SH-SY5Y (cell line): ENCODE measurements at regions not wholly inside any gene's neighbourhood (a gene's known extent, or its start where the extent isn't known, plus 50 kb on each side); places are given as distances from the start of the nearest gene placed in this dataset.

Experiments used
- GATA2 ChIP-seq: IDR thresholded peaks from 2 replicates; pipeline ENCODE4 v1.6.1; 2011; ENCODE audit warnings: mild to moderate bottlenecking, low read depth, low read length
- GATA3 ChIP-seq: IDR thresholded peaks from 2 replicates; pipeline ENCODE4 v1.6.1; 2011; ENCODE audit warnings: low read depth, mild to moderate bottlenecking, low read length, moderate library complexity

DNA sequence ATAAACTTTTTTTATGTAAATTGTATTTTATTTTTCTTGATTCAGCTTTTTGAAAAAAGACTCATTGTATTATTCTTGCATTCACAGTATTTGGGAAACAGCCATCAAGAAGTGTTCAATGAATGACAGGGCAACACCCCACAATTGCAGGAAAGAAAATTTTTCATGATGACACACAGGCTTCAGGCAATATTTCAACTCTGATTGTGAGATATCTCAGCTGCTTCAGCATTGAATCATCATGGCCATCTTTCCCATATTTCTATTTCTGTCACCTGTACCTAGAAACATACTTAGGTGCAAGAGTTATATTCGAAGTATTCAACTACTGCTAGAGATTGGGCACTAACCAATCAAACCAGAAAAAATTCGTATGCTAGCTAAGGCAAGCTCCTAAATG, 446.0 kb downstream of the ISL1 start:
- TF ChIP-seq GATA3 (no peak), GATA2 (no peak)
